ENCODE measurements at regions not wholly inside any gene's neighbourhood (a gene's known extent, or its start where the extent isn't known, plus 50 kb on each side); places are given as distances from the start of the nearest gene placed in this dataset.

GRCh38 chr22:49514641-49515040 lies 313.0 kb downstream of the BRD1 start (continued):
- TF ChIP-seq STAT5B (CRISPR knock-in tag; IDR thresholded peaks at IDR 0.05) (no peak), ZSCAN9 (CRISPR knock-in tag; IDR thresholded peaks at IDR 0.05; ENCODE audit: borderline replicate concordance) (no peak), ZFP1 (CRISPR knock-in tag; IDR thresholded peaks at IDR 0.05) (no peak), ZNF280B (CRISPR knock-in tag; IDR thresholded peaks at IDR 0.05; ENCODE audit: borderline replicate concordance) (no peak), ZMYM2 (CRISPR knock-in tag; IDR thresholded peaks at IDR 0.05) (no peak), SPEN (CRISPR knock-in tag; IDR thresholded peaks at IDR 0.05; ENCODE audit: low read depth) (no peak), ZXDC (CRISPR knock-in tag; IDR thresholded peaks at IDR 0.05) (no peak)

- in situ Hi-C loops (cut with HindIII; ENCODE audit: extremely low pct_ligation_motif_present, low pct_unique_long_range_greater_than_20kb): no loop called here
- intact Hi-C loops (cut with micrococcal nuclease; ENCODE audit: unreplicated experiment): no loop called here
- TF ChIP-seq ZNF512 (CRISPR knock-in tag; IDR thresholded peaks at IDR 0.05): no peak
- no peak for TF ChIP-seq POLR2AphosphoS2 (IDR thresholded peaks at IDR 0.05; ENCODE audit: low read depth, low read length)
- no peak for TF ChIP-seq PRDM10 (CRISPR knock-in tag; IDR thresholded peaks at IDR 0.05; ENCODE audit: low read depth)
- TF ChIP-seq NFYB (CRISPR knock-in tag; IDR thresholded peaks at IDR 0.05): no peak
- TF ChIP-seq ZNF275 (CRISPR knock-in tag; IDR thresholded peaks at IDR 0.05; ENCODE audit: borderline replicate concordance): no peak
- no peak for TF ChIP-seq JUNB (CRISPR knock-in tag; IDR thresholded peaks at IDR 0.05; ENCODE audit: borderline replicate concordance)
Measured at GRCh38 chr22:49514211-49514610, 313.5 kb downstream of the BRD1 start.

More at GRCh38 chr22:49514211-49514610, 313.5 kb downstream of the BRD1 start:
- 25% methylated on average over 11 of the region's 11 CpGs for WGBS (ENCODE audit: low lambda C conversion rate)
- no peaks in the 10 kb centered on the region for H3K4me1 ChIP-seq (ENCODE audit: insufficient read depth, low read length)
- H3K4me3 ChIP-seq (replicated peaks in 1 of 3; ENCODE audit: insufficient read depth in 1 of 3, low read depth in 2 of 3, low read length in 3 of 3): no peak overlapping the region
- no peak overlapping the region for H3K9ac ChIP-seq (ENCODE audit: insufficient read depth, low read depth, low read length)
- ChIA-PET POLR2A (no interaction called here), CTCF (ENCODE audit: low intra/inter-chr PET ratio, low total read pairs) (no interaction called here)
- H3K9me3 ChIP-seq (ENCODE audit: low read length): peaks cover 8% of the 10 kb centered on the region
- H3K27me3 ChIP-seq (ENCODE audit: control insufficient read depth in 1 of 2, insufficient read depth in 2 of 2, low read length in 2 of 2): peaks cover 0 to 29% of the 10 kb centered on the region in 2 experiments; a peak in 3 of 5 replicates
- no peaks in the 10 kb centered on the region for H4K20me1 ChIP-seq (ENCODE audit: insufficient read depth, low read length)
- no peak for ATAC-seq
- no peak for FAIRE-seq
- H3K36me3 ChIP-seq (replicated peaks in 1 of 2; ENCODE audit: control insufficient read depth in 1 of 2, insufficient read depth in 2 of 2, low read length in 2 of 2): no peaks in the 10 kb centered on the region
- no peak overlapping the region for H2AFZ ChIP-seq (ENCODE audit: low read length)
- DNase-seq (ENCODE audit: low spot score): no peak
- H3K79me2 ChIP-seq (ENCODE audit: insufficient read depth, low read length): no peaks in the 10 kb centered on the region
- H3K4me2 ChIP-seq (ENCODE audit: low read depth, low read length): no peak overlapping the region
- BruUV-seq (replicated peaks): no TSS peak
- H3K27ac ChIP-seq (ENCODE audit: extremely low read length, insufficient read depth, low read length): no peak overlapping the region

Measured in HepG2 (cell line).